Lung microvascular endothelial cell (primary cell): ENCODE measurements at regions not wholly inside any gene's neighbourhood (a gene's known extent, or its start where the extent isn't known, plus 50 kb on each side); places are given as distances from the start of the nearest gene placed in this dataset.
"Not testable (repeated sequence)": the region's sequence is repeated elsewhere in the genome, so short reads cannot be mapped to it uniquely, and the experiment has no call there.

Experiments used
- DNase-seq, 2 donors: peaks; one replicate each; pipeline versions ENCODE4 v3.0.0 to v3.0.0-alpha.2; 2010; ENCODE audit warnings: low read depth in 2 of 2

DNA sequence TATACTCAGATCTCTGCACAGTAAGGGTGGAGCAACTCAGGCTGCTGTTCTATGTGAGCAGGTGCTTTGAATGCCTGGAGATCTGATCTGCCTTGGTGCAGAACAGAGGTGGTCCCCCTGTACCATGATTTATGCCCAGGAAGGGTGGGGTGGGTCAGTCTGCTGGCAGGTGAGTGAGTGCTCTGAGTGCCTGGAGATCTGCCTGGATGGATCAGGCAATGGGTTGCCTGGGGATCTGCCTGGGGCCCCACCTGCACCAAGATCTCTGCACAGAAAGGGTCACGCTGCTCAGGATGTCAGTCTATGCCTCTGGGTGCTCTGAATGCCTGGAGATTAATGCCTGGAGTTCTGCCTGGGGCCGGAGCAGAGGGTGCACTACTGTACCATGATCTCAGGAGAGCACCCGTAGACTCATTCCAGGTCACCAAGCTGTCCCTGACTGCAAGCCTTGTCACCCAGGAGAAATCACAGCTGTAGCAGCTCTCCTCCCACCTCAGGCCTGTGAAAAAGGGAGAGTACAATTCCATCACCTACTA, 342.9 kb downstream of the GBA3 start:
- no peak for DNase-seq

- DNase-seq, result no peak
These were observed 342.0 kb downstream of the GBA3 start for GRCh38 chr4:23034731-23035130.

- no peak for DNase-seq
These were observed 341.1 kb downstream of the GBA3 start for GRCh38 chr4:23033796-23034195.

DNA sequence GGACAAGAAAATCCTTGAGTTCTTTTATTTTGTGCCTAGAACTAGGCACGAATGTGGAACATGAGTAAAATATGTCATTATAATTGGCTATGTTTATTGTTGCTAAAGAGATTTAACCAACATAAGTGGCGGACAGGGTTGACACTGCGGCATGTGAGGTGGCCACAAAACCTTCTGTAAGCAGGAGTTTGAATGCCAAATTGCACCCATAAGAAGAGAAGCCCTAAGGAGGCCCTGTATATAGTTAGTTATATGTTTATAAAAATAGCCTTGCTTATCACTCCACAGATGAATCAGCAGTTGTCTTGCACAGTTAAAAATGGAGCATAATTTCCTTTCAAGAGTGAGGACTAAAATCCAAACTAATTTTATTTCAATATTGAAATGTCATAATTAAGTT, 336.1 kb downstream of the GBA3 start:
- DNase-seq, result no peak

DNA sequence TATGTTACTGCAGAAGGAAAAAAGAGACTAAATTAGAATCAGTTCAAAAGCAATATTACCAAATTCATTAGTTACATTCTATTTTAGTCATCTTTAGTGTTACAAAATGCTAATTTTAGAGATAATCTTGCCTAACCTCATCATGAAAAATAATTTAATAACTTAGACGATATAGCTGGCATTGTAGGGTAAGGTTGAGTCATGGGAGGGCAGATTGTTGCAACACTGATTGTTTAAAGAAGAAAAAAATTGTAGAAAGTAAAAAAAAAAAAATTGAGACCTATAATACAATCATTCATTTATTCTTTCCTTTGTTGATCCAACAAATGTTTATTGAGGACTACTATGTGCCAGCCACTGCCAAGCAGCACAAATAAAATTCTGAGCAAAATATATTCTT, 330.9 kb downstream of the GBA3 start:
- DNase-seq, result no peak

DNA sequence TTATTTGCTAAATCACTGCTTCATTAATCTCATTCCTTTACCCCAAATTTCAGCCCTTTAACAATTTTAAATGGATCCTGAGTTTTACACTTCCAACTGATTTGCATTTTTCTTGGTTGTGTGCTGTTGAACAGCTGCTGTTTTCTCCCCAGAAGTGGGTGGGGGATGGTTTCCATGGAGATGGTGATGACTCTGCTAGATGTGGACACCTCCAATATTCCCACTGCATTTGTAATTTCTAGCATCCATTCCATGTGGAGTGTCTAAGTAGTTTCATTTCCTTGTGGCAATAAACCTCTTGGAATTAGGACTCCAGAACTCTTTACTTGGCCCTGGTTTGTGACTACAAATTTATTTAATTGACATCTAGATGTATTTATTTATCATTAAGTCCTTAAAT, 330.4 kb downstream of the GBA3 start:
- no peak for DNase-seq

DNA sequence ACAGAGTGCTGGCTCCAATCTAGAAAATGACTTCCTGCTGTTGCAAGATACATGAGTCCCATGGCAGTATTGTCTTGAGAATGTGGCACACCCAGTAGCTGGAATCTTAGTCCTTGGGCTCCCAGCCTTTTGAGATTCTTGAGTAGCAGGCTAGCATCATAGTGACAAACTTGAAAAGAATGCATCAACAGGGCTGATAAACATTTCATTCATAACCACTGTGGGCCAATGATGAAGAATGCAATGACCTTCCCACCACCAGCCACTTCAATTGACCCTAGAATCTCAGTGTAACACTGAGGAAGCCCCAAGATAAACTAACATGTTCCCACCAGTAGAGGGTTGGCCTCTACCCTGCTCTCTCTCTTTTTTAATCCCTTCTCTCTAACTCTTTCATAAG, 329.3 kb downstream of the GBA3 start:
- no peak for DNase-seq

GRCh38 chr4:23021040-23021439, 328.3 kb downstream of the GBA3 start:
- DNase-seq, result no peak

DNA sequence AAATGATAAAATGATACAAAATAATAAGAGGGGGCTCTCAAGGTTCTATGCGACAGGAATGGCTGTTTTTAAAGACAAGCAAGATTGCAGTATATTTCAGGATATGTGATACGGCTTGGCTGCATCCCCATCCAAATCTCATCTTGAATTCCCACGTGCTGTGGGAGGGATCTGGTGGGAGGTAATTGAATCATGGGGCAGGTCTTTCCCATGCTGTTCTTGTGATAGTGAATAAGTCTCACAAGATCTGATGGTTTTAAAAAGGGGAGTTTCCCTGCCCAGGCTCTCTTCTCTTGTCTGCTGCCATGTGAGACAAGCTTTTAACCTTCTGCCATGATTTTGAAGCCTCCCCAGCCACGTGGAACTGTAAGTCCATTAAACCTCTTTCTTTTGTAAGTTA, 327.7 kb downstream of the GBA3 start:
- not testable (repeated sequence) for DNase-seq

DNA sequence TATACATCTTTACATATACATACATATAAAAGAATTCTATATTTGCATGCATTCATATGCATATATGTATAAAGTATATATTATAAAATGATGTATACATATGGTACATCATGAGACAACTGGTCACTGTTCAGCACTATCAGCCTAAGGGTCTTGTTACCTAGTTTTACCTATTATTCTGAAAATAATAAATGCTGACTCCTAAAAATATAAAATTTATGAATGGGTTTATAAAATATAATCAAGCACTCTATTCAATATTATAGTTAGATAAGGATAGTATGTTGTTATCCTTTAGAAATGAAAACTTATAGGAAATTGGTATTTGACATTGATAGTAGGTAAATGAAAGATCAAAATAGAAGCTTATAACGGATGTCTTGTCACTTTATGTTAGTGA, 324.2 kb downstream of the GBA3 start:
- no peak for DNase-seq

DNA sequence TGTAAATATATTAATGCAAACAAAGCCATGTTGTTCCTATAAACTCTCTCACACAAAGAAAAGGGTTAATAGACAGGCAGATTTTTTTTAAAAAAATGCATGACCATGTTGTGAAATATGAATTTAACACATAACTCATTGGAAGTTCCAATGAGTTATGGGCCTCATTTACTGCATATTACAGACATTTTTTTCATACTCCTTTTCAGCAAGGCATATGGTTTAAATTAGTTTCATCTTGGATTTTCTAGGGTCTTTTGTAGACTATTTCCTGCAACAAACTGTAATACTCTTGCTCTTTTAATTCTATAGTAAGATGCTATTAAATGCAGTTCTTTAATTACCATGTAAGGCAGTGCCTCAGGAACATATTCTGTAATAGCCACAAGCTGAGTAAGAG, 323.1 kb downstream of the GBA3 start:
- no peak for DNase-seq

GRCh38 chr4:23009093-23009492, 316.4 kb downstream of the GBA3 start:
- DNase-seq, result no peak

- DNase-seq, result no peak
These were observed 314.0 kb downstream of the GBA3 start for GRCh38 chr4:23006756-23007155.

GRCh38 chr4:23005691-23006090, 313.0 kb downstream of the GBA3 start:
- DNase-seq, result no peak

- no peak for DNase-seq
These were observed 308.7 kb downstream of the GBA3 start for GRCh38 chr4:23001478-23001877.

- no peak for DNase-seq
These were observed 306.7 kb downstream of the GBA3 start for GRCh38 chr4:22999419-22999818.

GRCh38 chr4:22997358-22998224, 304.9 kb downstream of the GBA3 start:
- no peak for DNase-seq

GRCh38 chr4:22991576-22991975, 298.8 kb downstream of the GBA3 start:
- DNase-seq, result no peak

GRCh38 chr4:22988526-22988925, 295.8 kb downstream of the GBA3 start:
- DNase-seq, result no peak

DNA sequence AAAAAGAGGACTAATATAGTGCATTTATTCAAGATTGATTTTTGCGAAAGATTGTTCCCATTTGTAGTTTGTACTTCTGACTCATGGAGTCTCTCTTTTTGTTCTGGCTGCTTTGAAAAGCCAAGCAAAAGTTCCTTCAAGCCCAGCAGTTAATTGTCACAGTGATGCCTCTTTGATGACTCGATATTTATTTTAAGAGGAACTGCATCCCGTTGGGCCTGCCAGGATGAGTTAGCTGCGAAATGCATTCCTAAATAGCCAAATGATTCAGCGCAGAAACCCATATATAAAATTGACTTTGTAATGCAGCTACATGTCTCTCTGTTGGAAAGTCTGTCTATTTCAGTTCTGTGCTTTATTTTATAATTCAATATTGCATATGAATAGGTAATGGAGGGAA, 295.1 kb downstream of the GBA3 start:
- DNase-seq, result no peak

DNA sequence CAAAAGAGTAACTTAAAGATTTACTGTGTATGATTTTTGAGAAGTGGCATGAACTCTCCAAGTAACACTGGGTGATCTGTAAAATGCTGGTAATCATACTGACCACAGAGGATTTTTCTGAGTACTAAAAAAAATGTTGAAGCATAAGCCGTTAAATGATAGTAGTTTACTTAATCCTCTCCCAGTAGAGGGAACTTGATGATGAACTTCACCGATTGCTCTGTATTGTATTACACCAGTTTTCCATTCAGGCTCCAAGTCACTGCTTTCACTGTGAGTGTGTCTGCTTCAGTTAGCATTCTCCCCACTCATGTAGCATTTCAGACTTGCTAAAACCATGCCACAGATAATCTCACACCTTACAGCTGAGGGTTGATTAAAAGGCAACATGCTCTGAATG, 294.1 kb downstream of the GBA3 start:
- DNase-seq, result no peak

DNA sequence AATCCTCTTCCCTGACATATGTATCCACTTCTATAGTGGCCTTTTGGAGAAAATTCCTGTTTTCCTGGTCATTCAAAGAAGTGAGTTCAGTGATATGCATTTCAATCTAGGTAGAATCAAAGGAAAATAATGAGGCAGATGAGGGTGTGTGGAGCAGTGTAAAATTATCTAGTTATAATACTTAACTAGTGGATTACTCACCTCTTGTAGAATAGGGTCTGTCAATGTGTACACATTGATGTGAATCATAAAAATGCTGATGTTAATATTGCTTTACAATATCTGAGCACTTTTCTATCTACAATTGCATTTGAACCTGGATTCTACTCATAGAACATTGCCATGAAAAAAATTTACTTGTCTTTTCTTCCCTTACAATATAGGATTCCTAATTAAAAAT, 293.5 kb downstream of the GBA3 start:
- DNase-seq, result no peak

DNA sequence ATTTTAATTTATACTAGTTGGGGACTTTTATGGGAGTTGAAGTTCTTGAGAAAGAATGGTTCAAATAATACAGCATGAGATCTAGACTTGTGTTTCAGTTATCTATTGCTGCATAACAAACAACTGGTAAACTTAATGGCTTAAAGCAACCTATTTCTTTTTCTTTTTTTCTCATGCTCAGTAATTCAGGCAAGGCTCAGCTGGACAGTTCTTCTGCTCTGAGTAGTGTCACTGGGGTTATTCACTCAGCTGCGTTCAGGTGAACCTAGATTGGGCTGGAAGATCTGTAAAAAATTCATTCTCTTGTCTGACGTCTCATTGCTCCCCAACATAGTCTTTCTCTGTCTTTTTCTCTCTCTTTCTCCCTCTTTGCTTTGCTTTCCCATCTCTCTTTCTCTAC, 291.7 kb downstream of the GBA3 start:
- DNase-seq, result no peak

GRCh38 chr4:22978656-22979055, 285.9 kb downstream of the GBA3 start:
- DNase-seq, result no peak
